WERI-Rb-1 (cell line): ENCODE measurements at regions not wholly inside any gene's neighbourhood (a gene's known extent, or its start where the extent isn't known, plus 50 kb on each side); places are given as distances from the start of the nearest gene placed in this dataset.

Experiments used
- DNase-seq: peaks from one replicate; pipeline ENCODE4 v3.0.0-alpha.2; 2020
- H3K27ac ChIP-seq: fragments of 250-450 bp; sonication (Bioruptor Pico); 2 replicates; pipeline ENCODE4 v1.5.1; 2020; ENCODE audit warnings: mild to moderate bottlenecking, moderate library complexity
- H3K27me3 ChIP-seq: fragments of 250-450 bp; sonication (Bioruptor Pico); 2 replicates; pipeline ENCODE4 v1.5.1; 2021; ENCODE audit warnings: mild to moderate bottlenecking, low read depth, moderate library complexity; ENCODE audit not compliant: insufficient read depth, severe bottlenecking
- H3K36me3 ChIP-seq: fragments of 250-450 bp; sonication (Bioruptor Pico); 2 replicates; pipeline ENCODE4 v1.5.1; 2020; ENCODE audit warnings: mild to moderate bottlenecking, moderate library complexity
- H3K4me3 ChIP-seq: 2 replicates; pipeline ENCODE4 v1.5.1; 2011; ENCODE audit warnings: low read depth, mild to moderate bottlenecking, control low read depth, low read length
- H3K9me3 ChIP-seq: fragments of 250-450 bp; sonication (Bioruptor Pico); 2 replicates; pipeline ENCODE4 v1.5.1; 2021; ENCODE audit warnings: mild to moderate bottlenecking, moderate library complexity; ENCODE audit not compliant: severe bottlenecking
- CTCF ChIP-seq: IDR thresholded peaks from 2 replicates; pipeline ENCODE4 v1.5.1; 2011; ENCODE audit warnings: low read depth, mild to moderate bottlenecking, control low read depth, inconsistent platforms, low read length

- Histone ChIP-seq H3K27me3 (peaks cover 76% of the 10 kb centered on the region), H3K36me3 (no peaks in the 10 kb centered on the region), H3K4me3 (no peak overlapping the region), H3K27ac (no peak overlapping the region), H3K9me3 (no peaks in the 10 kb centered on the region)
- DNase-seq: no peak
- no peak for TF ChIP-seq CTCF
Observed at GRCh38 chr21:35478161-35479064, 429.3 kb upstream of the RUNX1 start.

- Histone ChIP-seq H3K9me3 (no peaks in the 10 kb centered on the region), H3K27me3 (peaks cover 78% of the 10 kb centered on the region), H3K27ac (no peak overlapping the region), H3K36me3 (no peaks in the 10 kb centered on the region), H3K4me3 (no peak overlapping the region)
- DNase-seq: no peak
- no peak for TF ChIP-seq CTCF
Observed at GRCh38 chr21:35477622-35478021, 428.5 kb upstream of the RUNX1 start.

- Histone ChIP-seq H3K4me3 (no peak overlapping the region), H3K27me3 (peaks cover 81% of the 10 kb centered on the region), H3K36me3 (no peaks in the 10 kb centered on the region), H3K27ac (no peak overlapping the region), H3K9me3 (no peaks in the 10 kb centered on the region)
- no peak for DNase-seq
- no peak for TF ChIP-seq CTCF
Observed at GRCh38 chr21:35476621-35477395, 427.7 kb upstream of the RUNX1 start.

GRCh38 chr21:35475762-35476161, 426.7 kb upstream of the RUNX1 start:
- Histone ChIP-seq H3K36me3 (no peaks in the 10 kb centered on the region), H3K4me3 (no peak overlapping the region), H3K27me3 (peaks cover 84% of the 10 kb centered on the region), H3K27ac (no peak overlapping the region), H3K9me3 (no peaks in the 10 kb centered on the region)
- no peak for DNase-seq
- TF ChIP-seq CTCF: no peak

GRCh38 chr21:35475009-35475408, 425.9 kb upstream of the RUNX1 start:
- Histone ChIP-seq H3K4me3 (no peak overlapping the region), H3K36me3 (no peaks in the 10 kb centered on the region), H3K27ac (no peak overlapping the region), H3K9me3 (no peaks in the 10 kb centered on the region), H3K27me3 (peaks cover 86% of the 10 kb centered on the region)
- no peak for TF ChIP-seq CTCF
- no peak for DNase-seq
